ENCODE measurements at regions not wholly inside any gene's neighbourhood (a gene's known extent, or its start where the extent isn't known, plus 50 kb on each side); places are given as distances from the start of the nearest gene placed in this dataset.

- no peak for DNase-seq (ENCODE audit: low read depth in 2 of 2)
These were observed 246.3 kb upstream of the SIX2 start for GRCh38 chr2:45255563-45255962.

GRCh38 chr2:45254025-45254424, 244.8 kb upstream of the SIX2 start:
- DNase-seq (ENCODE audit: low read depth in 2 of 2): no peak

GRCh38 chr2:45253151-45253550, 243.9 kb upstream of the SIX2 start:
- no peak for DNase-seq (ENCODE audit: low read depth in 2 of 2)

GRCh38 chr2:45250176-45250575, 240.9 kb upstream of the SIX2 start:
- no peak for DNase-seq (ENCODE audit: low read depth in 2 of 2)

- DNase-seq (ENCODE audit: low read depth in 2 of 2): no peak
These were observed 239.0 kb upstream of the SIX2 start for GRCh38 chr2:45248214-45248613.

GRCh38 chr2:45244928-45245327, 235.7 kb upstream of the SIX2 start:
- no peak for DNase-seq (ENCODE audit: low read depth in 2 of 2)

- no peak for DNase-seq (ENCODE audit: low read depth in 2 of 2)
These were observed 233.0 kb upstream of the SIX2 start for GRCh38 chr2:45242161-45242741.

- DNase-seq (ENCODE audit: low read depth in 2 of 2): no peak
These were observed 231.9 kb upstream of the SIX2 start for GRCh38 chr2:45241061-45241561.

GRCh38 chr2:45237850-45238542, 228.7 kb upstream of the SIX2 start:
- DNase-seq (ENCODE audit: low read depth in 2 of 2): peak in 1 of 2 donors; percentile 4

GRCh38 chr2:45237128-45237527, 227.9 kb upstream of the SIX2 start:
- no peak for DNase-seq (ENCODE audit: low read depth in 2 of 2)

GRCh38 chr2:45236268-45236667, 227.0 kb upstream of the SIX2 start:
- no peak for DNase-seq (ENCODE audit: low read depth in 2 of 2)

- no peak for DNase-seq (ENCODE audit: low read depth in 2 of 2)
These were observed 224.0 kb upstream of the SIX2 start for GRCh38 chr2:45233301-45233700.

- no peak for DNase-seq (ENCODE audit: low read depth in 2 of 2)
These were observed 223.6 kb upstream of the SIX2 start for GRCh38 chr2:45232818-45233217.

- no peak for DNase-seq (ENCODE audit: low read depth in 2 of 2)
These were observed 220.2 kb upstream of the SIX2 start for GRCh38 chr2:45229411-45229810.

- no peak for DNase-seq (ENCODE audit: low read depth in 2 of 2)
These were observed 218.1 kb upstream of the SIX2 start for GRCh38 chr2:45227347-45227746.

- no peak for DNase-seq (ENCODE audit: low read depth in 2 of 2)
These were observed 215.7 kb upstream of the SIX2 start for GRCh38 chr2:45224993-45225380.

GRCh38 chr2:45224321-45224992, 215.2 kb upstream of the SIX2 start:
- no peak for DNase-seq (ENCODE audit: low read depth in 2 of 2)

- no peak for DNase-seq (ENCODE audit: low read depth in 2 of 2)
These were observed 214.3 kb upstream of the SIX2 start for GRCh38 chr2:45223531-45223930.

- DNase-seq (ENCODE audit: low read depth in 2 of 2): no peak
These were observed 211.0 kb upstream of the SIX2 start for GRCh38 chr2:45220227-45220626.

GRCh38 chr2:45218931-45219339, 209.7 kb upstream of the SIX2 start:
- DNase-seq (ENCODE audit: low read depth in 2 of 2): no peak

GRCh38 chr2:45218297-45218696, 209.0 kb upstream of the SIX2 start:
- no peak for DNase-seq (ENCODE audit: low read depth in 2 of 2)

GRCh38 chr2:45216118-45216517, 206.9 kb upstream of the SIX2 start:
- no peak for DNase-seq (ENCODE audit: low read depth in 2 of 2)

- DNase-seq (ENCODE audit: low read depth in 2 of 2): no peak
These were observed 205.3 kb upstream of the SIX2 start for GRCh38 chr2:45214550-45214949.

Measured in stimulated activated CD8-positive, alpha-beta memory T cell treated with anti-CD3 and anti-CD28 coated beads, Interleukin-15, amount 100 ng/mL, for 48 hours (primary cell).